Immature natural killer cell (primary cell): ENCODE measurements at regions not wholly inside any gene's neighbourhood (a gene's known extent, or its start where the extent isn't known, plus 50 kb on each side); places are given as distances from the start of the nearest gene placed in this dataset.

Source experiments
- DNase-seq, 3 donors: peaks; one replicate each; pipeline ENCODE4 v3.0.0; 2022; ENCODE audit warnings: mixed read lengths in 1 of 3
- H3K27ac Mint-ChIP-seq, 6 donors: one replicate each; pipeline ENCODE4 v1.8.0; 2020; ENCODE audit warnings: mixed read lengths in 6 of 6, mild to moderate bottlenecking in 5 of 6, inconsistent platforms in 4 of 6, moderate library complexity in 3 of 6
- H3K27me3 Mint-ChIP-seq, 3 donors: one replicate each; pipeline ENCODE4 v1.8.0; 2020 to 2021; ENCODE audit warnings: low read depth in 3 of 3, mild to moderate bottlenecking in 3 of 3, mixed read lengths in 3 of 3, moderate library complexity in 3 of 3, inconsistent platforms in 1 of 3
- H3K36me3 Mint-ChIP-seq, 3 donors: one replicate each; pipeline ENCODE4 v1.8.0; 2020; ENCODE audit warnings: mixed read lengths in 3 of 3, inconsistent platforms in 2 of 3, mild to moderate bottlenecking in 2 of 3
- H3K4me1 Mint-ChIP-seq, 2 donors: one replicate each; pipeline ENCODE4 v1.8.0; 2020; ENCODE audit warnings: inconsistent platforms in 2 of 2, mild to moderate bottlenecking in 2 of 2, mixed read lengths in 2 of 2, moderate library complexity in 1 of 2
- H3K4me3 Mint-ChIP-seq, 5 donors: one replicate each; pipeline ENCODE4 v1.8.0; 2020; ENCODE audit warnings: mild to moderate bottlenecking in 5 of 5, mixed read lengths in 5 of 5, inconsistent platforms in 3 of 5, moderate library complexity in 3 of 5
- H3K9me3 Mint-ChIP-seq, 6 donors: one replicate each; pipeline ENCODE4 v1.8.0; 2020; ENCODE audit warnings: mild to moderate bottlenecking in 6 of 6, mixed read lengths in 6 of 6, inconsistent platforms in 4 of 6, moderate library complexity in 3 of 6

GRCh38 chr7:10804770-10805169 is 168.9 kb upstream of the PHF14 start:
- H3K27me3 Mint-ChIP-seq = peaks cover 0 to 5% (median 2%) of the 10 kb centered on the region in 3 donors
- no peaks in the 10 kb centered on the region for H3K4me1 Mint-ChIP-seq
- H3K27ac Mint-ChIP-seq = no peak overlapping the region
- H3K4me3 Mint-ChIP-seq = no peak overlapping the region
- no peaks in the 10 kb centered on the region for H3K36me3 Mint-ChIP-seq
- peaks cover 0 to 2% (median under 1%) of the 10 kb centered on the region in 6 donors for H3K9me3 Mint-ChIP-seq
- DNase-seq = no peak

GRCh38 chr7:10815546-10815945 is 158.1 kb upstream of the PHF14 start:
- no peaks in the 10 kb centered on the region for H3K36me3 Mint-ChIP-seq
- H3K4me1 Mint-ChIP-seq = no peaks in the 10 kb centered on the region
- no peak overlapping the region for H3K4me3 Mint-ChIP-seq
- no peak overlapping the region for H3K27ac Mint-ChIP-seq
- DNase-seq = no peak
- H3K9me3 Mint-ChIP-seq = no peaks in the 10 kb centered on the region
- H3K27me3 Mint-ChIP-seq = peaks cover 0 to 2% (median 0%) of the 10 kb centered on the region in 3 donors

- Mint-ChIP-seq H3K36me3 (no peaks in the 10 kb centered on the region), H3K9me3 (peaks cover 0 to 2% (median 0%) of the 10 kb centered on the region in 6 donors), H3K27ac (no peak overlapping the region), H3K4me3 (no peak overlapping the region), H3K27me3 (no peaks in the 10 kb centered on the region), H3K4me1 (no peaks in the 10 kb centered on the region)
- no peak for DNase-seq
Observed at GRCh38 chr7:10821156-10821555, 152.5 kb upstream of the PHF14 start.

GRCh38 chr7:10824154-10824553 is 149.5 kb upstream of the PHF14 start:
- no peak for DNase-seq
- H3K27ac Mint-ChIP-seq = no peak overlapping the region
- no peaks in the 10 kb centered on the region for H3K27me3 Mint-ChIP-seq
- no peak overlapping the region for H3K4me3 Mint-ChIP-seq
- H3K36me3 Mint-ChIP-seq = no peaks in the 10 kb centered on the region
- H3K9me3 Mint-ChIP-seq = peaks cover 0 to 2% (median 0%) of the 10 kb centered on the region in 6 donors
- no peaks in the 10 kb centered on the region for H3K4me1 Mint-ChIP-seq

GRCh38 chr7:10838228-10838627 is 135.4 kb upstream of the PHF14 start:
- no peaks in the 10 kb centered on the region for H3K9me3 Mint-ChIP-seq
- peaks cover 0 to 2% (median 1%) of the 10 kb centered on the region in 3 donors for H3K27me3 Mint-ChIP-seq
- H3K36me3 Mint-ChIP-seq = no peaks in the 10 kb centered on the region
- no peak overlapping the region for H3K4me3 Mint-ChIP-seq
- H3K4me1 Mint-ChIP-seq = no peaks in the 10 kb centered on the region
- no peak for DNase-seq
- H3K27ac Mint-ChIP-seq = no peak overlapping the region

- DNase-seq = no peak
- H3K27ac Mint-ChIP-seq = no peak overlapping the region
- H3K36me3 Mint-ChIP-seq = no peaks in the 10 kb centered on the region
- no peaks in the 10 kb centered on the region for H3K4me1 Mint-ChIP-seq
- H3K27me3 Mint-ChIP-seq = peaks cover 0 to 4% (median 2%) of the 10 kb centered on the region in 3 donors
- H3K4me3 Mint-ChIP-seq = no peak overlapping the region
- peaks cover 0 to 3% (median 0%) of the 10 kb centered on the region in 6 donors for H3K9me3 Mint-ChIP-seq
Observed at GRCh38 chr7:10845225-10845624, 128.4 kb upstream of the PHF14 start.

GRCh38 chr7:10855583-10855982 is 118.1 kb upstream of the PHF14 start:
- Mint-ChIP-seq H3K4me3 (no peak overlapping the region), H3K9me3 (no peaks in the 10 kb centered on the region), H3K27ac (no peak overlapping the region), H3K27me3 (peaks cover 0 to 7% (median 0%) of the 10 kb centered on the region in 3 donors), H3K4me1 (no peaks in the 10 kb centered on the region), H3K36me3 (no peaks in the 10 kb centered on the region)
- no peak for DNase-seq

- no peak for DNase-seq
- H3K9me3 Mint-ChIP-seq = no peaks in the 10 kb centered on the region
- H3K27me3 Mint-ChIP-seq = peaks cover 0 to 9% (median 3%) of the 10 kb centered on the region in 3 donors
- H3K4me1 Mint-ChIP-seq = no peaks in the 10 kb centered on the region
- H3K4me3 Mint-ChIP-seq = no peak overlapping the region
- H3K36me3 Mint-ChIP-seq = no peaks in the 10 kb centered on the region
- H3K27ac Mint-ChIP-seq = no peak overlapping the region
Observed at GRCh38 chr7:10860516-10860915, 113.2 kb upstream of the PHF14 start.

- H3K27me3 Mint-ChIP-seq = peaks cover 0 to 4% (median 3%) of the 10 kb centered on the region in 3 donors
- DNase-seq = no peak
- H3K9me3 Mint-ChIP-seq = no peaks in the 10 kb centered on the region
Observed at GRCh38 chr7:10863476-10863875, 110.2 kb upstream of the PHF14 start.

GRCh38 chr7:10874666-10875065 is 99.0 kb upstream of the PHF14 start:
- no peaks in the 10 kb centered on the region for H3K4me1 Mint-ChIP-seq
- DNase-seq = no peak
- H3K4me3 Mint-ChIP-seq = no peak overlapping the region
- H3K27ac Mint-ChIP-seq = no peak overlapping the region
- peaks cover 0 to 10% (median 2%) of the 10 kb centered on the region in 6 donors for H3K9me3 Mint-ChIP-seq
- peaks cover 0 to 4% (median 0%) of the 10 kb centered on the region in 3 donors for H3K36me3 Mint-ChIP-seq
- H3K27me3 Mint-ChIP-seq = peaks cover 3 to 8% (median 7%) of the 10 kb centered on the region in 3 donors

More at GRCh38 chr7:10863476-10863875, 110.2 kb upstream of the PHF14 start:
- H3K36me3 Mint-ChIP-seq = no peaks in the 10 kb centered on the region
- no peak overlapping the region for H3K4me3 Mint-ChIP-seq
- H3K4me1 Mint-ChIP-seq = no peaks in the 10 kb centered on the region
- H3K27ac Mint-ChIP-seq = no peak overlapping the region

- Mint-ChIP-seq H3K4me1 (no peaks in the 10 kb centered on the region), H3K9me3 (peaks cover 0 to 10% (median 2%) of the 10 kb centered on the region in 6 donors), H3K27me3 (peaks cover 3 to 8% (median 7%) of the 10 kb centered on the region in 3 donors), H3K27ac (no peak overlapping the region), H3K4me3 (no peak overlapping the region), H3K36me3 (peaks cover 0 to 4% (median 0%) of the 10 kb centered on the region in 3 donors)
- DNase-seq = no peak
Observed at GRCh38 chr7:10875080-10875479, 98.6 kb upstream of the PHF14 start.

GRCh38 chr7:10888861-10889260 is 84.8 kb upstream of the PHF14 start:
- DNase-seq = peak; percentile 53 to 63 (median 60)
- Mint-ChIP-seq H3K4me1 (peaks cover 15 to 20% of the 10 kb centered on the region in 2 donors), H3K27me3 (peaks cover 0 to 2% (median 0%) of the 10 kb centered on the region in 3 donors), H3K4me3 (peak overlapping the region; percentile 71 to 88 (median 82)), H3K36me3 (no peaks in the 10 kb centered on the region), H3K9me3 (peaks cover 0 to 2% (median 0%) of the 10 kb centered on the region in 6 donors), H3K27ac (peak overlapping the region in 4 of 6 donors; percentile 6 to 73 (median 66))

- Mint-ChIP-seq H3K36me3 (no peaks in the 10 kb centered on the region), H3K27me3 (peaks cover 0 to 2% (median 0%) of the 10 kb centered on the region in 3 donors), H3K4me3 (peak overlapping the region; percentile 71 to 88 (median 82)), H3K27ac (peak overlapping the region in 4 of 6 donors; percentile 50 to 73 (median 66)), H3K9me3 (peaks cover 0 to 2% (median 0%) of the 10 kb centered on the region in 6 donors), H3K4me1 (peaks cover 15 to 20% of the 10 kb centered on the region in 2 donors)
- peak; percentile 43 to 60 (median 54) for DNase-seq
Observed at GRCh38 chr7:10889266-10889898, 84.3 kb upstream of the PHF14 start.

- Mint-ChIP-seq H3K27me3 (peaks cover 0 to 3% (median 1%) of the 10 kb centered on the region in 3 donors), H3K9me3 (peaks cover 0 to 6% (median 0%) of the 10 kb centered on the region in 6 donors)
Observed at GRCh38 chr7:10908600-10908999, 65.1 kb upstream of the PHF14 start.

More at GRCh38 chr7:10908600-10908999, 65.1 kb upstream of the PHF14 start:
- H3K4me3 Mint-ChIP-seq = no peak overlapping the region
- H3K4me1 Mint-ChIP-seq = no peaks in the 10 kb centered on the region
- no peak for DNase-seq
- H3K27ac Mint-ChIP-seq = no peak overlapping the region
- H3K36me3 Mint-ChIP-seq = peaks cover 0 to 6% (median 3%) of the 10 kb centered on the region in 3 donors
